Chondrocyte (in vitro differentiated cells): ENCODE measurements at regions not wholly inside any gene's neighbourhood (a gene's known extent, or its start where the extent isn't known, plus 50 kb on each side); places are given as distances from the start of the nearest gene placed in this dataset.

ENCODE experiments used
- DNase-seq: peaks from one replicate; pipeline ENCODE4 v3.0.0; 2021; ENCODE audit warnings: mixed read lengths, low spot score
- H3K27ac Mint-ChIP-seq: one replicate; pipeline ENCODE4 v1.8.0; 2021; ENCODE audit warnings: mild to moderate bottlenecking, moderate library complexity, mixed read lengths; ENCODE audit not compliant: unreplicated experiment
- H3K27me3 Mint-ChIP-seq: 2 replicates; pipeline ENCODE4 v1.8.0; 2021; ENCODE audit warnings: low read depth, mixed read lengths
- H3K36me3 Mint-ChIP-seq: 2 replicates; pipeline ENCODE4 v1.8.0; 2021; ENCODE audit warnings: low read depth, mixed read lengths
- H3K4me1 Mint-ChIP-seq: 2 replicates; pipeline ENCODE4 v1.8.0; 2021; ENCODE audit warnings: low read depth, mild to moderate bottlenecking, mixed read lengths
- H3K4me3 Mint-ChIP-seq: one replicate; pipeline ENCODE4 v1.8.0; 2021; ENCODE audit warnings: mild to moderate bottlenecking, moderate library complexity, mixed read lengths; ENCODE audit not compliant: unreplicated experiment
- H3K9me3 Mint-ChIP-seq: 2 replicates; pipeline ENCODE4 v1.8.0; 2021; ENCODE audit warnings: low read depth, mixed read lengths
- TF ChIP-seq, protein P1 (sequence below): fragments of 200-600 bp; sonication (generic); IDR thresholded peaks from 2 replicates; pipeline ENCODE4 v1.5.0; 2021; ENCODE audit warnings: antibody characterized with exemption, mild to moderate bottlenecking, moderate library complexity

DNA sequence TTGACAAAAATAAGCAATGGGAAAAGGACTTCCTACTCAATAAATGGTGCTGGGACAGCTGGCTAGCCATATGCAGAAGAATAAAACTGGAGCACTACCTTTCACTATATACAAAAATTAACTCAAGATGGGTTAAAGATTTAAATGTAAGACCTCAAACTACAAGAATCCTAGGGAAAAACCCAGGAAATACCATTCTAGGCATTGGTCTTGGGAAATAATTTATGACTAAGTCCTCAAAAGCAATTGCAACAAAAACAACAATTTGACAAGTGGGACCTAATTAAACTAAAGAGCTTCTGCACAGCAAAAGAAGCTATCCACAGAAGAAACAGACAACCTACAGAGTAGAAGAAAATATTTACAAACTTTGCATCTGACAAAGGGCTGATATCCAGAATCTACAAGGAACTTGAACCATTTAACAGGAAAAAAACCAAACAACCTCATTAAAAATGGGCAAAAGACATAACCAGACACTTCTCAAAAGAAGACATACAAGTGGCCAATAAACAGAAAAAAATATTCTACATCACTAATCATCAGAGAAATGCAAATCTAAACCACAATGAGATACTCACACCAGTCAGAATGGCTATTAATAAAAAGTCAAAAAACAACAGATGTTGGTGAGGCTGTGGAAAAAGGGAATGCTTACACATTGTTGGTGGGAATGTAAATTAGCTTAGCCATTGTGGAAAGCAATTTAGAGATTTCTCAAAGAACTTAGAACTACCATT is 75.2 kb upstream of the CPEB4 start:
- DNase-seq, result no peak
- no peaks in the 10 kb centered on the region for H3K9me3 Mint-ChIP-seq
- H3K27ac Mint-ChIP-seq, result no peak overlapping the region
- H3K4me1 Mint-ChIP-seq, result peaks cover 7% of the 10 kb centered on the region
- no peaks in the 10 kb centered on the region for H3K36me3 Mint-ChIP-seq
- H3K27me3 Mint-ChIP-seq, result no peaks in the 10 kb centered on the region
- H3K4me3 Mint-ChIP-seq, result no peak overlapping the region
- TF ChIP-seq, protein P1, sequence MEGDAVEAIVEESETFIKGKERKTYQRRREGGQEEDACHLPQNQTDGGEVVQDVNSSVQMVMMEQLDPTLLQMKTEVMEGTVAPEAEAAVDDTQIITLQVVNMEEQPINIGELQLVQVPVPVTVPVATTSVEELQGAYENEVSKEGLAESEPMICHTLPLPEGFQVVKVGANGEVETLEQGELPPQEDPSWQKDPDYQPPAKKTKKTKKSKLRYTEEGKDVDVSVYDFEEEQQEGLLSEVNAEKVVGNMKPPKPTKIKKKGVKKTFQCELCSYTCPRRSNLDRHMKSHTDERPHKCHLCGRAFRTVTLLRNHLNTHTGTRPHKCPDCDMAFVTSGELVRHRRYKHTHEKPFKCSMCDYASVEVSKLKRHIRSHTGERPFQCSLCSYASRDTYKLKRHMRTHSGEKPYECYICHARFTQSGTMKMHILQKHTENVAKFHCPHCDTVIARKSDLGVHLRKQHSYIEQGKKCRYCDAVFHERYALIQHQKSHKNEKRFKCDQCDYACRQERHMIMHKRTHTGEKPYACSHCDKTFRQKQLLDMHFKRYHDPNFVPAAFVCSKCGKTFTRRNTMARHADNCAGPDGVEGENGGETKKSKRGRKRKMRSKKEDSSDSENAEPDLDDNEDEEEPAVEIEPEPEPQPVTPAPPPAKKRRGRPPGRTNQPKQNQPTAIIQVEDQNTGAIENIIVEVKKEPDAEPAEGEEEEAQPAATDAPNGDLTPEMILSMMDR, result no peak

DNA sequence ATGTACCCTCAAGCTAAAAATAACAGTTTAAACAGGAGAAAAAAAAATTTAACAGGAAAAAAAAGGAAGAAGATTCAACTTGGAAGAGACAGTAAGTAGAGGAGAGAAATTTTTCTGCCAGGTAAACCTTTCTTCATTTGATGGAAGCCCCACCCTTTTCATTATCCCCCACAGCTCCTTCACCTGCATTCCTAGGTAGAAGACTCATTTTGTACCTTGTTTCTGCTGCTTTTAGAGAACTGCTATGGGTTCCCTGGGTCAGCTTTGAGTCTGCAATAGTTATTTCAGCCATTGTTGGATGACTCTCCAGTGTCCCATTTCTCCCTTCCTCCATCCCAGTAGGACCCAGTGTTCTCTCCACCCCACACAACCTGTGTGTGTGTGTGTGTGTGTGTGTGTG is 74.1 kb upstream of the CPEB4 start:
- TF ChIP-seq, protein P1, result no peak
- DNase-seq, result no peak
- Mint-ChIP-seq H3K9me3 (peaks cover 3% of the 10 kb centered on the region), H3K36me3 (no peaks in the 10 kb centered on the region), H3K4me3 (no peak overlapping the region), H3K4me1 (peaks cover 7% of the 10 kb centered on the region), H3K27ac (no peak overlapping the region), H3K27me3 (no peaks in the 10 kb centered on the region)

DNA sequence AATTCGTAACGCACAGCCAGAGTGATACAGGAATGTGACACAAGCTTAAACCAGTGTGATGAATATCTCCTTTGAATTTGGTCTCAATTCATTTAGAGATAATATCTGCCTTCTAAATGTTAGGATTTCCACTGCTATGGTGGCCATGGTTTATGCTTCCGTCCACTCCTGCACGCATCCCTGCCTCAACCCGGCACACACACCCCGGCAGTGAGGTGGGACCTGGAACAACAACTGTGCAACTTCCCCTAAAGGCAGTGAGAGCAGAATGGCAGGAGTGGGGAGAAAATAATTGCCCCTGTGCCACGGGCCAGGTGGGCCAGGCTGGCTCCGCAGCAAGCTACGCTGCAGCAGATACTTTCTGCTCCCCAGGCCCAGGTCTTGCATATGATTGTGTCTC is 72.6 kb upstream of the CPEB4 start:
- no peaks in the 10 kb centered on the region for H3K27me3 Mint-ChIP-seq
- peaks cover 7% of the 10 kb centered on the region for H3K4me1 Mint-ChIP-seq
- no peak for DNase-seq
- TF ChIP-seq, protein P1, result no peak
- peaks cover 3% of the 10 kb centered on the region for H3K9me3 Mint-ChIP-seq
- H3K36me3 Mint-ChIP-seq, result no peaks in the 10 kb centered on the region
- H3K27ac Mint-ChIP-seq, result no peak overlapping the region
- no peak overlapping the region for H3K4me3 Mint-ChIP-seq

DNA sequence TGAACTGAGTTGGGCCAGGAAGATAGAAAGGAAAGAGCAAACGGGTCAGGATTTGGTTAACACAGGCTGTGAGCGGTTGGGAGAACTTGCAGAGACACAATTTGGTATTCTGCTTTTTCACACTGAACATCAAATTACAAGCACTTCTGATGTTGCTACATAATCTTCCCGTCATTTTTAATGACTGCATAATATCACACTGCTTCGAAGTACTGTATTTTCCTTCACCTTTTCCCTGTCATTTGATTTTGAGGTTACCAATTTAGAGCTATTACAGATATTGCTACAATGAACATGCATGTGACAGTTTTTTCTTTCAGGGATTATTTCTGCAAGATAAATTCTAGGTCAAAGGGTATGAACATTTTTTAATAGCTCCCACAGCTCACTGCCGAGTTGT is 71.4 kb upstream of the CPEB4 start:
- peaks cover 3% of the 10 kb centered on the region for H3K9me3 Mint-ChIP-seq
- TF ChIP-seq, protein P1, result no peak
- H3K27ac Mint-ChIP-seq, result no peak overlapping the region
- H3K4me3 Mint-ChIP-seq, result no peak overlapping the region
- H3K27me3 Mint-ChIP-seq, result no peaks in the 10 kb centered on the region
- no peaks in the 10 kb centered on the region for H3K36me3 Mint-ChIP-seq
- H3K4me1 Mint-ChIP-seq, result peaks cover 7% of the 10 kb centered on the region
- DNase-seq, result no peak

DNA sequence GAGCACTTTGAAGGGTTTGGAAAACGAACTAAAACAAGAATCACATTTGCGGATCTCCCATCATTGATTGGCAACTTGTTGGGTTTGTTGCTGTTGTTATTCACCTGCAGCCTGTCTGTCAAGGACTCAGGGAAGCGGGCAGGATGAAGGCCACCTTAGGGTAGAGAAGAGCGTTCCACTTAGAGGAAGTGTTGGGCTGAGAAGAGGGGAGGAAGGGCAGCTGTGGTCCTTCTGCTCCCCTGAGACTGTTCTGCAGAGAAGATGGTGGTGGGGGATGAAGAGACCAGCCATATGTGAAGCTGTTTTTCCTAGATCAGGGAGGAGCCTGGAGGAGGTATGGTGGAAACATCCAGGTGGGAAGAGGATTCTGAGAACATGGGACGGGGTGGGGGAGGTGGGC is 70.6 kb upstream of the CPEB4 start:
- Mint-ChIP-seq H3K27me3 (no peaks in the 10 kb centered on the region), H3K27ac (no peak overlapping the region), H3K4me3 (no peak overlapping the region), H3K4me1 (peaks cover 9% of the 10 kb centered on the region), H3K36me3 (no peaks in the 10 kb centered on the region), H3K9me3 (peaks cover 3% of the 10 kb centered on the region)
- TF ChIP-seq, protein P1, result no peak
- no peak for DNase-seq
